GM23338 (cell line): ENCODE measurements at regions not wholly inside any gene's neighbourhood (a gene's known extent, or its start where the extent isn't known, plus 50 kb on each side); places are given as distances from the start of the nearest gene placed in this dataset.

Source experiments
- ATAC-seq: fragments of 200-7000 bp; cut with Tn5 transposase; 3 replicates; pipeline ENCODE4 v1.9.1; 2020
- DNase-seq: peaks from one replicate; pipeline ENCODE4 v3.0.0-alpha.2; 2015; ENCODE audit warnings: low spot score
- H2AFZ ChIP-seq: fragments of 200-600 bp; sonication (generic); 2 replicates; pipeline ENCODE4 v1.8.0; 2016; ENCODE audit warnings: antibody characterized with exemption, mild to moderate bottlenecking, moderate library complexity
- H3F3A ChIP-seq: fragments of 200-600 bp; sonication (generic); replicated peaks from 2 replicates; pipeline ENCODE4 v1.8.0; 2017; ENCODE audit warnings: antibody characterized with exemption, mixed run types, low read depth
- H3K27ac ChIP-seq: fragments of 200-600 bp; sonication (generic); 2 replicates; pipeline ENCODE4 v1.6.1; 2016; ENCODE audit warnings: low read depth
- H3K27me3 ChIP-seq: fragments of 200-600 bp; sonication (generic); 2 replicates; pipeline ENCODE4 v1.8.0; 2016; ENCODE audit warnings: mild to moderate bottlenecking, mixed run types, moderate library complexity; ENCODE audit not compliant: insufficient read depth
- H3K36me3 ChIP-seq: fragments of 200-600 bp; sonication (generic); 2 replicates; pipeline ENCODE4 v1.8.0; 2016; ENCODE audit warnings: mild to moderate bottlenecking; ENCODE audit not compliant: insufficient read depth
- H3K4me1 ChIP-seq: fragments of 200-600 bp; sonication (generic); 2 replicates; pipeline ENCODE4 v1.8.0; 2016; ENCODE audit warnings: mild to moderate bottlenecking, moderate library complexity; ENCODE audit not compliant: insufficient read depth
- H3K4me2 ChIP-seq: fragments of 200-600 bp; sonication (generic); 2 replicates; pipeline ENCODE4 v1.7.1; 2017; ENCODE audit warnings: mixed run types
- H3K4me3 ChIP-seq: fragments of 200-600 bp; sonication (generic); 2 replicates; pipeline ENCODE4 v1.6.1; 2016; ENCODE audit warnings: mixed run types
- H3K79me2 ChIP-seq: fragments of 200-600 bp; sonication (generic); replicated peaks from 2 replicates; pipeline ENCODE4 v1.8.0; 2017; ENCODE audit warnings: mild to moderate bottlenecking; ENCODE audit not compliant: insufficient read depth
- H3K9me2 ChIP-seq: fragments of 200-600 bp; sonication (generic); 2 replicates; pipeline ENCODE4 v1.8.0; 2017; ENCODE audit not compliant: insufficient read depth
- H4K20me1 ChIP-seq: fragments of 200-600 bp; sonication (generic); replicated peaks from 2 replicates; pipeline ENCODE4 v1.8.0; 2017; ENCODE audit warnings: mild to moderate bottlenecking; ENCODE audit not compliant: insufficient read depth
- H3K27ac Mint-ChIP-seq: 2 replicates; pipeline ENCODE4 v1.8.0; 2020; ENCODE audit warnings: inconsistent platforms, mild to moderate bottlenecking, moderate library complexity, mixed read lengths
- H3K27me3 Mint-ChIP-seq: 3 replicates; pipeline ENCODE4 v1.8.0; 2022; ENCODE audit warnings: low read depth, mild to moderate bottlenecking, moderate library complexity, mixed read lengths, inconsistent platforms; ENCODE audit not compliant: insufficient read depth, poor library complexity
- H3K36me3 Mint-ChIP-seq: 3 replicates; pipeline ENCODE4 v1.8.0; 2021; ENCODE audit warnings: low read depth, mild to moderate bottlenecking, inconsistent platforms, moderate library complexity, mixed read lengths
- H3K4me1 Mint-ChIP-seq: 3 replicates; pipeline ENCODE4 v1.8.0; 2020; ENCODE audit warnings: mild to moderate bottlenecking, inconsistent platforms, mixed read lengths
- H3K4me3 Mint-ChIP-seq: 3 replicates; pipeline ENCODE4 v1.8.0; 2021; ENCODE audit warnings: moderate library complexity, mild to moderate bottlenecking, inconsistent platforms, mixed read lengths
- H3K9me3 Mint-ChIP-seq: 3 replicates; pipeline ENCODE4 v1.8.0; 2020; ENCODE audit warnings: moderate library complexity, mild to moderate bottlenecking, inconsistent platforms, mixed read lengths
- CTCF ChIP-seq, 2 experiments: fragments of 200-600 bp in 1 of 2; sonication (generic) in 1 of 2; conservative IDR thresholded peaks; 2 replicates each; pipeline versions ENCODE4 v1.5.1 to v1.6.1; 2016 to 2017; ENCODE audit warnings: antibody characterized with exemption in 2 of 2, low read depth in 2 of 2, mild to moderate bottlenecking in 2 of 2, moderate library complexity in 1 of 2
- EZH2phosphoT487 ChIP-seq: fragments of 200-600 bp; sonication (generic); IDR thresholded peaks from one replicate; pipeline ENCODE4 v1.8.1; 2018; ENCODE audit warnings: antibody characterized with exemption; ENCODE audit not compliant: unreplicated experiment
- JUNB ChIP-seq: IDR thresholded peaks from one replicate; pipeline ENCODE4 v1.6.1; 2016; ENCODE audit warnings: antibody characterized with exemption; ENCODE audit not compliant: unreplicated experiment
- STAT1 ChIP-seq: IDR thresholded peaks from one replicate; pipeline ENCODE4 v1.6.1; 2016; ENCODE audit warnings: antibody characterized with exemption; ENCODE audit not compliant: unreplicated experiment
- ZNF331 ChIP-seq: fragments of 250-450 bp; sonication (Bioruptor Pico); IDR thresholded peaks from 2 replicates; pipeline ENCODE4 v1.5.0; 2020; ENCODE audit warnings: low read depth, mild to moderate bottlenecking, moderate library complexity
- ZNF462 ChIP-seq: fragments of 250-450 bp; sonication (Bioruptor Pico); IDR thresholded peaks from 2 replicates; pipeline ENCODE4 v1.5.0; 2020; ENCODE audit warnings: mild to moderate bottlenecking, moderate library complexity

- TF ChIP-seq ZNF462 (CRISPR knock-in tag), result no peak
These were observed 229.7 kb upstream of the IRF2BP2 start (continued) for GRCh38 chr1:234839663-234840062.

GRCh38 chr1:234838820-234839219 is 228.8 kb upstream of the IRF2BP2 start:
- Histone ChIP-seq H3K9me2 (peaks cover 7% of the 10 kb centered on the region; the same call in 1 of the 2 replicates), H3F3A (no peaks in the 10 kb centered on the region), H3K27ac (no peak overlapping the region), H3K36me3 (no peaks in the 10 kb centered on the region), H3K27me3 (no peaks in the 10 kb centered on the region), H2AFZ (no peak overlapping the region), H3K4me3 (no peak overlapping the region), H3K4me1 (no peaks in the 10 kb centered on the region), H4K20me1 (no peaks in the 10 kb centered on the region), H3K79me2 (no peaks in the 10 kb centered on the region), H3K4me2 (no peak overlapping the region)
- Mint-ChIP-seq H3K4me1 (peaks cover 3% of the 10 kb centered on the region; the same call in 1 of the 3 replicates), H3K36me3 (peaks cover 7% of the 10 kb centered on the region; the same call in 1 of the 3 replicates), H3K27me3 (peaks cover 6% of the 10 kb centered on the region), H3K4me3 (no peak overlapping the region), H3K9me3 (peaks cover 14% of the 10 kb centered on the region; the same call in 2 of the 3 replicates), H3K27ac (no peak overlapping the region)
- no peak for DNase-seq
- ATAC-seq, result no peak
- TF ChIP-seq ZNF331 (CRISPR knock-in tag), result no peak
- no peak for TF ChIP-seq JUNB
- no peak for TF ChIP-seq CTCF (conservative IDR thresholded peaks at IDR 0.05; ENCODE audit: low read depth in 2 of 2)
- no peak for TF ChIP-seq STAT1
- TF ChIP-seq ZNF462 (CRISPR knock-in tag), result no peak
- no peak for TF ChIP-seq EZH2phosphoT487
